OCI-LY7 (cell line): ENCODE measurements at regions not wholly inside any gene's neighbourhood (a gene's known extent, or its start where the extent isn't known, plus 50 kb on each side); places are given as distances from the start of the nearest gene placed in this dataset.

Experiments used
- BruUV-seq: library from RNA; stranded (reverse); fragments of 400-500 nt; replicated peaks from 2 replicates; lab custom pipeline; 2021; lab: Mats Ljungman, UMichigan
- CTCF ChIA-PET: fragments of 300-600 bp; sonication (Branson Sonifier 250); formaldehyde crosslinking; loops from one replicate; lab custom pipeline; 2022; ENCODE audit warnings: antibody characterized with exemption; ENCODE audit not compliant: unreplicated experiment; lab: Charles Lee
- POLR2A ChIA-PET: fragments of 300-600 bp; sonication (Branson Sonifier 250); formaldehyde crosslinking; loops from one replicate; lab custom pipeline; 2022; ENCODE audit warnings: antibody characterized with exemption; lab: Charles Lee
- DNase-seq: peaks from one replicate; pipeline ENCODE4 v3.0.0-alpha.2; 2015; ENCODE audit warnings: low spot score
- H2AFZ ChIP-seq: fragments of 200-600 bp; sonication (generic), shearing (Covaris generic); 2 replicates; pipeline ENCODE4 v1.6.1; 2014; ENCODE audit warnings: mild to moderate bottlenecking, antibody characterized with exemption, low read length, moderate library complexity
- H3K27ac ChIP-seq: fragments of 200-600 bp; sonication (generic); 2 replicates; pipeline ENCODE4 v1.5.1; 2014; ENCODE audit warnings: mixed run types, low read depth, mild to moderate bottlenecking, moderate library complexity, low read length, inconsistent platforms; ENCODE audit not compliant: poor library complexity, severe bottlenecking
- H3K36me3 ChIP-seq: fragments of 200-600 bp; sonication (generic); 2 replicates; pipeline ENCODE4 v1.6.1; 2014; ENCODE audit warnings: mild to moderate bottlenecking, antibody characterized with exemption, low read length, moderate library complexity, mixed read lengths; ENCODE audit not compliant: insufficient read depth
- H3K4me1 ChIP-seq: fragments of 200-600 bp; sonication (generic); 2 replicates; pipeline ENCODE4 v1.5.1; 2014; ENCODE audit warnings: mild to moderate bottlenecking, low read length; ENCODE audit not compliant: insufficient read depth, poor library complexity, severe bottlenecking
- H3K4me2 ChIP-seq: fragments of 200-600 bp; sonication (generic); 2 replicates; pipeline ENCODE4 v1.6.1; 2014; ENCODE audit warnings: mild to moderate bottlenecking, low read length
- H3K4me3 ChIP-seq: fragments of 200-600 bp; sonication (generic); 2 replicates; pipeline ENCODE4 v1.5.1; 2014; ENCODE audit warnings: mild to moderate bottlenecking, low read depth, low read length; ENCODE audit not compliant: poor library complexity, severe bottlenecking
- H3K79me2 ChIP-seq: fragments of 200-600 bp; sonication (generic); 2 replicates; pipeline ENCODE4 v1.6.1; 2016; ENCODE audit warnings: low read depth, mild to moderate bottlenecking, low read length, moderate library complexity, mixed read lengths; ENCODE audit not compliant: insufficient read depth
- H3K9me2 ChIP-seq: fragments of 200-600 bp; sonication (generic); 2 replicates; pipeline ENCODE4 v1.6.1; 2016; ENCODE audit warnings: mild to moderate bottlenecking, low read length, mixed read lengths; ENCODE audit not compliant: insufficient read depth
- H3K9me3 ChIP-seq: fragments of 200-600 bp; sonication (generic); 2 replicates; pipeline ENCODE4 v1.6.1; 2014; ENCODE audit warnings: mild to moderate bottlenecking, mixed run types, low read length, mixed read lengths
- H4K20me1 ChIP-seq: fragments of 200-600 bp; sonication (generic); 2 replicates; pipeline ENCODE4 v1.6.1; 2014; ENCODE audit warnings: mild to moderate bottlenecking, antibody characterized with exemption, low read length, moderate library complexity, mixed read lengths; ENCODE audit not compliant: insufficient read depth
- EZH2phosphoT487 ChIP-seq: fragments of 200-600 bp; sonication (generic); IDR thresholded peaks from 2 replicates; pipeline ENCODE4 v1.6.1; 2018; ENCODE audit warnings: low read depth, borderline replicate concordance, mild to moderate bottlenecking, mixed run types, antibody characterized with exemption, low read length, moderate library complexity, mixed read lengths
- intact Hi-C: fragments of 100-400 bp; cut with micrococcal nuclease; formaldehyde crosslinking; loops from one replicate; pipeline ENCODE4 v1.10.0; 2022; ENCODE audit not compliant: unreplicated experiment
- TF ChIP-seq, protein P1 (sequence below): fragments of 200-600 bp; sonication (generic); conservative IDR thresholded peaks from 2 replicates; pipeline ENCODE4 v1.5.1; 2014; ENCODE audit warnings: mild to moderate bottlenecking, antibody characterized with exemption, low read length, moderate library complexity, mixed read lengths

DNA sequence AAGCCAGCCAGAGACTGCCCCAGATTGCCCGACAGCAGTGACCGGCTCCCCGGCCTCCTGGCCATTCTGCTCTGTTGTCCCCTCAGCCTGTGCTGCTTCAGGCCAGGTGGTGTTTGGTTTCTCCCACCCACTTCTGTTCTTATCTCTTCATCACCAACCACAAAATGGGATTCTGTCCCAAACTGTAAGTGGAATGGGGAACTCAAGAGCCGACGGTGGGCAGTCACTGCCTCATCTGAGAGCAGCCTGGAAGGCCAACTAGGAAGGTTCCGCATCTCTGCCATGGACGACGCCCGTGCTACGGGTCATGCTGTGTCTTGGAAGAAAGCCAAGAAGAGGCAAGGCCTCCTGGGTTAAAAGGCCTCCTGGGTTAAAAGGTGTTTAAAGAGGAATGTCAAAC lies 219.0 kb upstream of the PIK3R1 start:
- ChIA-PET CTCF (no interaction called here), POLR2A (no interaction called here)
- no peaks in the 10 kb centered on the region for H3K36me3 ChIP-seq
- no peaks in the 10 kb centered on the region for H3K79me2 ChIP-seq
- no peak overlapping the region for H3K4me2 ChIP-seq
- BruUV-seq, result no TSS peak
- H3K9me2 ChIP-seq, result no peaks in the 10 kb centered on the region
- no peak overlapping the region for H3K27ac ChIP-seq
- H3K4me1 ChIP-seq, result no peaks in the 10 kb centered on the region
- DNase-seq, result no peak
- H2AFZ ChIP-seq, result no peak overlapping the region
- intact Hi-C loops, result no loop called here
- H3K9me3 ChIP-seq, result no peaks in the 10 kb centered on the region
- no peak overlapping the region for H3K4me3 ChIP-seq
- no peak for TF ChIP-seq EZH2phosphoT487
- TF ChIP-seq, protein P1, sequence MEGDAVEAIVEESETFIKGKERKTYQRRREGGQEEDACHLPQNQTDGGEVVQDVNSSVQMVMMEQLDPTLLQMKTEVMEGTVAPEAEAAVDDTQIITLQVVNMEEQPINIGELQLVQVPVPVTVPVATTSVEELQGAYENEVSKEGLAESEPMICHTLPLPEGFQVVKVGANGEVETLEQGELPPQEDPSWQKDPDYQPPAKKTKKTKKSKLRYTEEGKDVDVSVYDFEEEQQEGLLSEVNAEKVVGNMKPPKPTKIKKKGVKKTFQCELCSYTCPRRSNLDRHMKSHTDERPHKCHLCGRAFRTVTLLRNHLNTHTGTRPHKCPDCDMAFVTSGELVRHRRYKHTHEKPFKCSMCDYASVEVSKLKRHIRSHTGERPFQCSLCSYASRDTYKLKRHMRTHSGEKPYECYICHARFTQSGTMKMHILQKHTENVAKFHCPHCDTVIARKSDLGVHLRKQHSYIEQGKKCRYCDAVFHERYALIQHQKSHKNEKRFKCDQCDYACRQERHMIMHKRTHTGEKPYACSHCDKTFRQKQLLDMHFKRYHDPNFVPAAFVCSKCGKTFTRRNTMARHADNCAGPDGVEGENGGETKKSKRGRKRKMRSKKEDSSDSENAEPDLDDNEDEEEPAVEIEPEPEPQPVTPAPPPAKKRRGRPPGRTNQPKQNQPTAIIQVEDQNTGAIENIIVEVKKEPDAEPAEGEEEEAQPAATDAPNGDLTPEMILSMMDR, result no peak
- H4K20me1 ChIP-seq, result no peaks in the 10 kb centered on the region

DNA sequence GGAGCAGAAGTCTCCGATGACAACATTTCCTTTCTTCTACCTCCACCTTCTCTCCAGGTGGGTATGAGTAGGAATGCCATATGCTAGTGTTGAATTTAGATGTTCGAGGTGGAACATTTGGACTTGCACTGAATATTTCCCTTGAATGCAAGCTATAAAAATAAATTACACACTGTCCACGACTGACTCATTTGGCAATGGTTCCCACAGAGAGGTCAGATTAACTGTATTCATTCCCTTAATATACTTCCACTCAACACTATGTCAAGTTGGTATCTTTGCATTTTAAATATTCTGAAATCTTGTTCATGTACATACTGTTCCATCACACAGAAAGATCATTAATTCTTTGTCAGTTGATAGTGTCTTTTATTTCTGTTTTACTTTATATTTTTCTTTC lies 222.6 kb upstream of the PIK3R1 start:
- TF ChIP-seq, protein P1, result no peak
- no peak for TF ChIP-seq EZH2phosphoT487
- no TSS peak for BruUV-seq
- Histone ChIP-seq H3K4me1 (no peaks in the 10 kb centered on the region), H3K9me2 (no peaks in the 10 kb centered on the region), H2AFZ (no peak overlapping the region), H3K4me2 (no peak overlapping the region), H3K36me3 (no peaks in the 10 kb centered on the region), H3K4me3 (no peak overlapping the region), H3K27ac (no peak overlapping the region), H3K9me3 (no peaks in the 10 kb centered on the region), H4K20me1 (no peaks in the 10 kb centered on the region), H3K79me2 (no peaks in the 10 kb centered on the region)
- POLR2A ChIA-PET, result interaction anchor here (0.6 kb wide), 1 partner anchor 133 kb away, joined by 4 read pairs; no protein-coding TSS in a partner anchor
- intact Hi-C loops, result no loop called here
- no peak for DNase-seq
- CTCF ChIA-PET, result no interaction called here

GRCh38 chr5:67989456-67989855 lies 226.1 kb upstream of the PIK3R1 start:
- BruUV-seq, result no TSS peak
- intact Hi-C loops, result no loop called here
- TF ChIP-seq EZH2phosphoT487, result no peak
- TF ChIP-seq, protein P1, result no peak
- no peaks in the 10 kb centered on the region for H3K9me3 ChIP-seq
- H2AFZ ChIP-seq, result no peak overlapping the region
- DNase-seq, result no peak
- POLR2A ChIA-PET, result interaction anchor here (0.7 to 1.1 kb wide), 2 partner anchors 9 to 1100 kb away, joined by 3 to 4 read pairs; no protein-coding TSS in a partner anchor
- H3K79me2 ChIP-seq, result no peaks in the 10 kb centered on the region
- H3K27ac ChIP-seq, result no peak overlapping the region
- H3K4me3 ChIP-seq, result no peak overlapping the region
- CTCF ChIA-PET, result no interaction called here
- H4K20me1 ChIP-seq, result no peaks in the 10 kb centered on the region
- H3K36me3 ChIP-seq, result no peaks in the 10 kb centered on the region
- H3K4me2 ChIP-seq, result no peak overlapping the region
- H3K9me2 ChIP-seq, result no peaks in the 10 kb centered on the region
- no peaks in the 10 kb centered on the region for H3K4me1 ChIP-seq
